HG03460 (cell line): ENCODE measurements at regions not wholly inside any gene's neighbourhood (a gene's known extent, or its start where the extent isn't known, plus 50 kb on each side); places are given as distances from the start of the nearest gene placed in this dataset.
"Not testable (repeated sequence)": the region's sequence is repeated elsewhere in the genome, so short reads cannot be mapped to it uniquely, and the experiment has no call there.

Experiments
- ATAC-seq: cut with Tn5 transposase; IDR thresholded peaks from one replicate; pipeline ENCODE4 v1.9.1; 2021; ENCODE audit not compliant: unreplicated experiment

DNA sequence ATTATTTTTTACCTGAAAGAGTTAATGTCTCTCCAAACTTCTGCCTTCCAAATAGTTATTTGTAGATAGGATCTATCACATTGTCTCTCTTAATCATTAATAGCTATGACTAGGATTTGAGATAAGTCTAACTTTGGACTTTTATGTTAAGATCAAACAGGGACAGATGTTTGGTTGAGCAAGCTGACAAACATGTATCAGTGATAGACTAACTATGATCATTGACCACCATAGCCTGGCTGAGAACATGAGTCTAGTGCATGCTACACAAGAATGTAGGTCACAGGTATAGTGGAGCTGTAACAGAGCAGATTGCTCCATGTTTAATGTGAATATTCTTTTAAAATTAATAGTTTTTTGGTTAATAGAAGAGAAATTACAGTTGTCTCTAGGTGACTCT is 52.0 kb downstream of the SYT15B start:
- not testable (repeated sequence) for ATAC-seq

DNA sequence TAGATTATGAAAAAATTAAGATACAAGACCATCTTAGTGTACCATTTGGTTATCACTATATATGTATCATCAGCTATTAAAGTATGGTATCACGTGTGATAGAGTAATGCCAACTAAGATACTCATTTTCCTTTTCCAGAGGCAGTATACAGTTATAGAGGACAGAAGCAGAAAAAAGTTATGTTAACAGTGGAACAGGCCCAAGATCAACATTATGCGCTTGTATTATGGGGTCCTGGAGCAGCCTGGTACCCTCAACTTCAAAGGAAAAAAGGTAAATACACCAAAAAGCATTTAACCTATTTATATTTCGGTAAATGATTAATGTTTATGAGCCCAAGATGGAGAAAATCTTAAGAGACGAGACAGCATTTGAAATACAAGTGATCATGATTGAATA is 52.9 kb downstream of the SYT15B start:
- not testable (repeated sequence) for ATAC-seq

DNA sequence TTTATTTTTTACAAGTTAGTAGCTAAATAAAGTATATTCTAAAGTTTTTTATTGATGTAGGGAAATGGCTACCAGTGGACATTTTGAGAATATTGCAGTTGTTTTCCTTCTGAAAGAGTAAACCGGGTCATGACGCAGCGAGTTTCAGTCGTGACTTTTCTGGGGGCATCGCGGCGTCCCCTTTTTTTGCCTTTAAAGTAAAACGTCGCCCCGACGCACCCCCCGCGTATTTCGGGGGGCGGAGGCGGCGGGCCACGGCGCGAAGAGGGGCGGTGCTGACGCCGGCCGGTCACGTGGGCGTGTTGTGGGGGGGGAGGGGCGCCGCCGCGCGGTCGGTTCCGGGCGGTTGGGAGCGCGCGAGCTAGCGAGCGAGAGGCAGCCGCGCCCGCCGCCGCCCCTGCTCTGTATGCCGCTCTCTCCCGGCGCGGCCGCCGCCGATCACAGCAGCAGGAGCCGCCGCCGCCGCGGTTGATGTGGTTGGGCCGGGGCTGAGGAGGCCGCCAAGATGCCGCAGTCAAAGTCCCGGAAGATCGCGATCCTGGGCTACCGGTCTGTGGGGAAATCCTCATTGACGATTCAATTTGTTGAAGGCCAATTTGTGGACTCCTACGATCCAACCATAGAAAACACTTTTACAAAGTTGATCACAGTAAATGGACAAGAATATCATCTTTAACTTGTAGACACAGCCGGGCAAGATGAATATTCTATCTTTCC is 57.5 kb downstream of the SYT15B start:
- peak; percentile 94 for ATAC-seq

DNA sequence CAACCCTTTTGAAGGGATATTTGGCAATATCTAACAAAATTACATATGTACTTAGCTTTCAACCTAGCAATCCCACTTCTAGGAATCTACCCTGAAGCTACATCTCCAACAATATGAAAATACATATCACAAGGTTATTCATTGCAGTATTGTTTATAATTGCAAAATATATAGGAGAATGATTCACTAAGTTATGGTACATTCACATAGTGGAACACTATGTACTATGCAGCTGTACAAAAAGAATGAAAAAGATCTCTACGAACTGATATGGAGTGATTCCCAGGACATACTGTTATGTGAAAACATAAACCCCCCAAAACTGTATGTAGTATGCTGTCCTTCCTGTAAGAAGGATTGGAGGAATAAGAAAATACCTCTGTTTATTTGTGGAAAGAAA is 62.1 kb downstream of the SYT15B start:
- ATAC-seq = not testable (repeated sequence)

DNA sequence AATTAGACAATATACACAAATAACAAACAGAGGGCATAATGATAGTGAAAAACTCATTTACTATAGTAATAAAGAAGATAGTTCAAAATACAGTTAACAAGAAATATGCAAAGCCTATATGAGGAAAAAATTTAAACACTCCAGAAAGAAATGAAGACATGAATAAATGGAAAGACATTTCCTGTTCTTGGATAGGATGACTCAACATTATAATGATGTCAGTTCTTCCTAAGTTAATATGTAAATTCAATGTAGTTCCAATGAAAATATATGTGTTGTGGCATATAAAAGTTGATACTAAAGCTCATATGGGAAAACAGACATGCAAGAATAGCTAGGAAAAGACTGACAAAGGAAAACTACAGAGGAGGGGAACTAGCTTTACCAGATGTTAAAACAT is 63.5 kb downstream of the SYT15B start:
- ATAC-seq = not testable (repeated sequence)

DNA sequence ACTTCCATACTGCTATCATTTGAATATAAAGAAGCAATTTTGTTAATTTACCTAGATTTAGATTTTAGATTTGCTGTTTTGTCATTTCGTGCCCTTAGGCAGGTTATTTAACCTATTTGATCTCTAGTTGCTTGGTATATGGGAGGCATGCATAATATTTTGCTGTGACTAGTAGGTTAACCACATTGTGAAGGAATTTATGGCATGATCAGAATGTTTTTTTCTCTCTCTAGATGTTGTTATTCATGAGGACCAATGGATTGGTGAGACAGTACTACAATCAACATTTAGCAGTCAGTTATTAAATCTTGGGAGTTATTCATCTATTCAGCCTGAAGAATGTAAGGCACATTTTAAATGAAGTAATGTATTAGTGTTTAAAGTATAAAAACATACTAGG is 67.2 kb downstream of the SYT15B start:
- ATAC-seq = not testable (repeated sequence)

DNA sequence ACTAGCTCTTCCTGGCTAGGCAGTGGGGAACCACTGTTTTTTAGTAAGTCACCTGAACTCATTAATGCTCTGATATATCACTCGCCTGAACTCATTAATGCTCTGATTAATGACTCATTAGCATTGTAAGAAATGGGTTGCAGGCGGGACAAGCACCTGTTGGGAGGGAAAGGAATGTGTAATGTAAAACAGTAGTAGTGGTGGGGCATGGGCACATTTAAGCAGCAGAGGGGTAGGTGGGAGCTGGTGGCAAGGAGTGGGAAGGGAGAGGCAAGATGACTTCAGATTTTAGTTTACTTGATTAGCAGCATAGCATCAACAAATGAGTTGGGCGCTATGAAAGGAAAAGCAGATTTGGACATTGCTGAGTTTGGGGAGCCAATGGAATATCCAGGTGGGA is 68.2 kb downstream of the SYT15B start:
- not testable (repeated sequence) for ATAC-seq

DNA sequence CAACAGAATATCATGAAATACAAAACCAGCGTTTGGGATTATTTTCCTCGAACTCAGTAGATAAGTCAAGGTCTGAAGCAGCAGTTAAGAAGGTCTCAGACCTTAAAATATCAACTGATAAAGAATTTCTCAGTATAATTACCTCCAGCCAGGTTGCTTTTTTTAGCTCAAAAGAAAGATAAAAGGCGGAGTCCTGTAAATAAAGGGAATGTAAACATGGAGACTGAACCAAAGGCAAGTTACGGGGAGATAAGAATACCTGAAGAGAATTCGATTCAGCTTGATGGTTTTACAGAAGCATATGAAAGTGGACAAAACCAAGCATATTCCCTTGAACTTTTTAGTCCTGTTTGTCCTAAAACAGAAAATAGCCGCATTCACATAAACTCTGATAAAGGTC is 73.1 kb downstream of the SYT15B start:
- ATAC-seq = not testable (repeated sequence)

DNA sequence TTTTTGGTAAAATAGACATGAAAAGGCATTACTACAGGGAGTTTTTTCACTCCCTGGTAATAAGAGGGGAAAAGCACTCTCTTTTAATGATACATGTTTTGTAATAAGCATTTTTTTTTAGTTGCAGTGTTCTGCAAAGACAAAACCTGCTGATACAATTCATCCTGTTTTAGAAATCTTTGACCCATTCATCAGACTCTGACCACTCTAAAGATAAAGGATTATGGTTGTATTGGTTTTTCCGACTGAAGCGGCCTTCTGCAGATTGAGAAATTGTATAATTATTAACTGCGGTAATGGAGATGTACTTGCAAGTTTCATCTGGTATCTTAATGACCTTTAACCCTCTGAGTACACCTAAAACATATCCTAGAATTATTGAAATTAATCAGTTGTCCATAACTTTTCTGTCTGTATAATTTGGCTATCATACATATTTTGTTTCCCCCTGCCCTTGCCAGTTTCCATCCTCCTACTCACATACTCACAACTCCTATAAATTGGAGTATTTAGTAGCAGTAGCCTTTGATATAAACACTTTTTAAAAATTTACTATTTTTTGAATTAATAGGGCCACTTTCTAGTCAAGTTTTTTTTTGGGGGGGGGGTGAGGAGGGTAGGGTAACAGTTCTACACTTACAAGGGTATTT is 79.4 kb downstream of the SYT15B start:
- not testable (repeated sequence) for ATAC-seq

DNA sequence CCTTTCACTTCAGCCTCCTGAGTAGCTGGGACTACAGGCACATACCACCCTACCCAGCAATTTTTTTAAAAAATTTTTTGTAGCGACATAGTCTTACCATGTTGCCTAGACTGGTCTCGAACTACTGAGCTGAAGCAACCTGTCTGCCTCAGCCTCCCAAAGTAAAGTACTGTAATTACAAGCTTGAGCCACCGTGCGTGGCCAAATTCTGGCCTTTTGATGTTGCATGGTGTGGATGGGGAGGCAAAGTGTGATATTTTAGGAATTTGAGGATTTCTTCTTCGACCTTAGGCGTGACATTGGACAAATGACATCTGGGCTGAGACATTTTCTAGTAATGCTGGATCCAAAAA is 81.8 kb downstream of the SYT15B start:
- not testable (repeated sequence) for ATAC-seq

DNA sequence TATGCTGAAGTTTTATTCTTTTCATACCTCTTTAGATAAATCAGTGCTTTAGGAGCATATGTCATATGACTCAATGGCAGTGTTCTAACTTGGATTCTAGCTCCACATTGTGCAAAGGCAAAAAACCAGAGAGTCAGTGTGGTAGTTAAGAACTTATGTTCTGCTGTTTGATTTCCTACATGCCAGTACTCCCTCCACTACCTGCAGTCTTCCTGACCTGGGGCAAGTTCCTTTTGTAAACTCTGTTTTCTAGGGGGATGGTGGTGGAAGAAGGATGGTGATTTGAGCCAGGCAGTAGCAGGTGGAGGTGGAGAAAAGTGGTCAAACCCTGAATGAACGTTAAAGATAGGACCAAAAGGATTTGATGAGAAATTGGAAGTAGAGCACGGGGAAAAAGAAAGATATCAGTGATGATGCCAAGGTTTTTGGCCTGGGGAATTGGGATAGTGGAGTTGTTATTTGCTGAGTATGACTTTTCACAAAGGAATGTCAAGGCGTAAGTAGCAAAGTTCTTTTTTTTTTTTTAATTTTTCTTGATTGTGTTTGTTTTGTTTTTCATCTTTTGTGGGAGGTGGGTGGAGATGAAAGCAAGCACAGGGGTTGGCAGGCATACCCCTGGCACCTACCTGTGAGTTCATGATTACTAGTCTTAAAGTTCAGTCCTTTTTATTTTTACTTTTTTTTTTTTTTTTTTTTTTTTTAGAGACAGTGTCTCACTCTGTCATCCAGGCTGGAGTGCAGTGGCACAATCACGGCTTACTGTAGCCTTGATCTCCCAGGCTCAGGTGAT is 82.3 kb downstream of the SYT15B start:
- not testable (repeated sequence) for ATAC-seq

DNA sequence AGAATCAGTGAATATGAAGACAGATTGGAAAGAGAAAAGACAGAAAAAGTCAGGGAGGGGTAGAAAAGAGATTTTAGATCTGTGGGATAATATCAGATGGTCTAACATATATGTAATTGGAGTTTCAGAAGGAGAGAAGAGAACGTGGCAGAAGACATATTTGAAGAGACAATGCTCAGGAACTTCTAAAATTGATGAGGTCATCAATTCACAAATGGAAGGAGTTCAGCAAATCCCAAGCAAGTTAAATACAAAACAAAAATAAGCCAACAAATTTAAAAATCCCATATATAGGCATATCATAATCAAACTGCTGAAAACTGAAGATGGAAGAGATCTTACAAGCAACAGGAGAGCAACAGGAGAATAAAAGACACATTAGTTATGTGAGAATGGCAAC is 87.3 kb downstream of the SYT15B start:
- ATAC-seq = not testable (repeated sequence)

DNA sequence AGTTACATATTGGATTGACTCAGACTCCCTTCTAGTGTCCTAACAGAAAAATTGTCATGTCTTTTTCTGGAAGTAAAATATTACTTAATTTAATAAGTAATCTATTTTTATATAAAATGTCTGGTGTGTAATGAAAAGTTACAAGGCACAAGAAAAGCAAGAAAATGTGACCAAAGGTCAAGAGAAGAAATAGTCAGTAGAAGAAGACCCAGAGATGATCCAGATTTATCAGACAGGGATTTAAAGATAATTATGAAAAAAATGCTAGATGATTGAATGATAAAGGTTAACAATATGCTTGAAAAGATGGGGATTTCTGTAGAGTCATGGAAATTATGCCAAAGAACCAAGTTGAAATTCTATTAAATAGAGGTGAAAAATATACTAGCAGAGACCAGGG is 87.8 kb downstream of the SYT15B start:
- not testable (repeated sequence) for ATAC-seq

DNA sequence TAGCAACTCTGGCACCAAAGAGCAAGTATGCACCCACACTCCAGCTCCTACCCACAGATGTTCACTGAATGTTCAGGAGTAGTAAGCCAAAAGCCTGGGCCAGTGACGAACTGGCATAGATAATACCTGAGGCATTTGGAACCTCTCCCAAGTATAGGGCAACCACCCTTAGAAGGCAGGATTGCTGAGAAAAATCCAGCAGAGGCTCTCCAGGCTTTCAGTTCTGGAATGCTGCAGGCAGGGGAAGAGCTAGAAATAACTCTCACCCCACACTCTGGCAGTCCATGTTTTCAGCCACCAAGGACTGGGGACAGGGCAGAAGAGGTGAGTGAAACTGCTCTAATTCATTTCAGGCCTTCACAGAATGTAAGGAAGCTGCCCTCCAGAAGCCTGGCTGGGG is 90.3 kb downstream of the SYT15B start:
- ATAC-seq = not testable (repeated sequence)

DNA sequence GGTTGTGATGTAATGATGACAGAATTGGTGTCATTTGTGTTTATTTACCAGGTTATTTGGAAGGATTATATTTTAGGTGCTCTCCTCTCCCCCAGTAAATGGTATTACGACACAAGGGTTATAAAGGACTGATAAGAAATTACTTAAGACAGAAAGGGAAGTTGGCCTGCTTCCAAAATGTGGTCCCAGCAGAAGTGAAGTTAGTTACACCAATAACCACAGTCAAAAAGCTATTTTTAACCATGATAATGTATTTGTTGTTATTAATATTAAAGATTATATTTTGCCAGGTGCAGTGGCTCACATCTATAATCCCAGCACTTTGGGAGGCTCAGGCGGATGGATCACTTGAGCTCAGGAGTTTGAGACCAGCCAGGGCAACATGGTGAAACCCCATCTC is 92.5 kb downstream of the SYT15B start:
- not testable (repeated sequence) for ATAC-seq

DNA sequence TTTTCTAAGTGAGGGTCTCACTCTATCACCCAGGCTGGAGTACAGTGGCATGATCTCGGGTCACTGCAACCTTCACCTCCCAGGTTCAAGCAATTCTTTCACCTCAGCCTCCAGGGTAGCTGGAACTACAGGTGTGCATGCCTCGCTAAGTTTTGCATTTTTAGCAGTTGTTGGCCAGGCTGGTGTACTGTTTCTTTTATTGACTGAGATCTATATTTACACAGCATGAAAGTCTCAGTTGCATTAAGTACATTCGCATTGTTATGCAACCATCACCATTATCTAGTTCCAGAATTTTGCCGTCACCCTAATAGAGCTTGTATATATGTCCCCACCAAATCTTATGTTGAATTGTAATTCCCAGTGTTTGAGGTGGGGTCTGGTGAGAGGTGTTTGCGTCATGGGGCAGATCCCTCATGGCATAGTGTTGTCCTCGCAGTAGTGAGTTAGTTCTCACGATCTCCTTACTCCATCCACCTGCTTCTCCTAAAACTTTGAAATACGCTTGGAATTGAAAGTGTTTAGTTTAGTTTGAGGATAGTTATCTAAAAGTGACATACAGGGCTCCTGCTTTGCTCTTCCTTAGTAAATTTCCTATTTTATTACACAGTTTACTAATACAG is 101.3 kb downstream of the SYT15B start:
- not testable (repeated sequence) for ATAC-seq

DNA sequence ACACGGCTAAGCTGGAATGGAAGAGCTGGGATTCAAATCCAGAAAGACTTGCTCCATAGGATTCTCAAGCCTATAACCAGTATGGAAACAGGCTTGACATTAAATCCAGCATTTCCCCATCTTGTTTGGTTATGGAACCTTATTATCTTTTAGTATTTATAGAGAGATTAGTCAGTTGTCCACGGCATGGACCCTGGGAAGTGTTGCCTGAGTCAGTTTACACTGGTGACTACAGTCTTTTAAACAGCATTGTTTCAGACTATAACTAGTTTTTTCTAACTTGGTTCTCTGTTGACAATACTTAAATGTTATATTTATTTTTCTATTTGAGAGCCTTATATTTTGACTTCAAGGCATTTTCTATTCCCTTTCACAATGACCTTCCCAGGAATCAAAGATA is 106.7 kb downstream of the SYT15B start:
- not testable (repeated sequence) for ATAC-seq

DNA sequence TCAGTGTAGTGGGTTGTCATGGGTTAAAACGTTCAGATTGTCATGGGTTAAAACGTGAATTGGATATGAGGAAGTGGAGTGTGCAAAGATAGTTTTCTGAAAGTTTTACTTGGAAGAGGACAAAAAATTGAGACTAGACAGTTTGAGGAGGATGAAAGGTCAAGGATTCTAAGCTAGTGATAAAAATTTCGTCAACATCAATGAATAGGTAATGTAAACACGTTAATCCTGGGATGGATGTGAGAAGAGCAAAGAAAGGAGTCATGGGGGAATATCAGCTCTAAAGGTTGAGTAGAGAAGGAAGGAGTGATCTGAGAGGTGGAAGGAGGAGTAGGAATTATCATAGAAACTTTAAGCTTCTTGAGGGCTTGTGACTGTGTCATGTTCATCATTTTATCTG is 109.2 kb downstream of the SYT15B start:
- not testable (repeated sequence) for ATAC-seq

DNA sequence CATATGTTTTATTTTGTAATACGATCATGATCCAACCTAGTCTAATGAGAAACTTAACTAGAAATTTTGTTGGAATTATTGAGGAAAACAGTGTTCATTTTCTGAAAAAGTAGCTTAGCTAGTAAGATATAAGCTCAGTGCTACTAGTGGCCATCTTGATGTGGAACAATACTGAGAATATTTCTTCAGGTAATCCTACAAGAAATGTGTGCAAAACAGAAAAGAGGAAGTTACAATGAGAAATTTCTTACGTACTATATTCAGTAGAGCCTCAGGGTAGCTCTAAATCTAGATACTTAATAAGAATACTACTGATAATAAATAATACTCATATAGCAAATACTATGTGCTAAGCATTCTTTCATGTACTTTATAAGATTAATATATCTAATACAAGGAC is 114.8 kb downstream of the SYT15B start:
- ATAC-seq = not testable (repeated sequence)

DNA sequence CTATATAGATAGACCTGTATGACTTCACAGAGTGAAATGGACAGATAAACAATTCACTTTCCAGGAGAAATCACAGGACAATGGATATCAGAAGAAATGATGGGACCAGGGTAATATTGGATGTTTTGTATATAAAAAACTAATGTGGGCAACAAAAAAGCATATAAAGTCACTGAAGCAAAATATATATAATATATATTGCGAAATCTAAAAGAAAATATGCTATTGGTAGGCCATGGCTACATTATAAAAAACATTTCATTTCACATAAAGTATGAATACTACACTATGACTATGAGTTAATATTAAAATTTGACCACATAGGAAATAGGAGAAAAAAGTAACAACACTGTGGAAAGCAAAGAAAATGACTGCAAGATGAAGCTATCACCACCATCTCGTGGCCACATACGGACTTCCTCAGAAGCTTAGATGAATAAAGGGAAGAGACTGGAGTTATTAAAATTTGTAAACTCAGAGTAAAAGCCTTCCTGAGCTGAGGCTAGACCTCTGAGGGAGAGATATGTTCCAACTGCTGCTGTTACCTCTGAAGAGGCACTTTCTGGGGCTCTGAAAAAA is 115.8 kb downstream of the SYT15B start:
- ATAC-seq = not testable (repeated sequence)

DNA sequence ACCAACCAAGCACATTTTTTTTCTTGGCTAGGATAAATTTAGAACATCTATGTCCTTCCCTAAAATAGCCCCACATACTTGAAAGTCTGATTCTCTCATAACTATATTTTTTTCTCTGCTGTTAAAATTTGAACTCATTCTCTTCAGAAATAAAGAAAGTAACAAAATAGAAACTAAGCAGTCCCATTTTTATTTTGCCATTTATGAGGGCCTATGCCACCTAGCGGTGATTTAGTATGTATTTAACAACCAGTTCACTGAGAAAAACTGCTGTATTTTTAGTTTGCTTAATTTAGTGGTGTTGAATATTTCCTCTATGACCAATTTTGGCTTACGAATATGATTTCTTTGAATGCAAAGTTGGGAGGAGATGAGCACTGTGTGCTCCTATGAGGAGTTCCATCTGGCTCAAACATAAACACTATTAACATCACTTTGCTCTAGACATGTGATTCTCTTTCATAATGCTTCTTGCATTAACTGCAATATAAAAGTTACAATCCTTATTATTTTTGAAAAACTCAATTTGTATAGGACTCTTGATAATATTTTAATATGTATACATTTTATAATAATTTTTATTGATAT is 116.6 kb downstream of the SYT15B start:
- ATAC-seq = not testable (repeated sequence)
